Activated T-cell treated with anti-CD3 and anti-CD28 coated beads, Interleukin-2, amount 50 U/mL, for 48 hours (primary cell): ENCODE measurements at regions not wholly inside any gene's neighbourhood (a gene's known extent, or its start where the extent isn't known, plus 50 kb on each side); places are given as distances from the start of the nearest gene placed in this dataset.
"Not testable (repeated sequence)": the region's sequence is repeated elsewhere in the genome, so short reads cannot be mapped to it uniquely, and the experiment has no call there.

Source experiments
- DNase-seq, 2 experiments: peaks; one replicate each; pipeline ENCODE4 v3.0.0-alpha.2; 2020

DNA sequence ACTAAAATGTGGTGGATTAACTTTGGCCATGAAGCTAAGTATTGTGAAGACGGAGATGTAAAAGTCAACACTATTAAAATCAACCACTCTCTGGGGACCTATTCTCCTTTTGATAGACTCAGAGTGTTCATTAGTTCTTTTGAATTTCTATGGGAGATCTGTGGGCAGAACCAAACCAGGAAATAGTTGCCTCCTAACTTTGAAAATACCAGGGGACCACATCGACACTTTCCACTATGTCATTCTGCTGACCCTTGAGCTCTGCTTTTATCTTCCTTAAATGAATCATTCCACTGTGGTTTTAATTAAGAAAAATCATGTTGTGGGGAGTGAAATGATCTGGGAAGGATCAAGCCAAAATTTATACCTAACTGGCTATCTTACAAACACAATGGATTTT lies 960.5 kb downstream of the GATA3 start:
- DNase-seq = no peak

DNA sequence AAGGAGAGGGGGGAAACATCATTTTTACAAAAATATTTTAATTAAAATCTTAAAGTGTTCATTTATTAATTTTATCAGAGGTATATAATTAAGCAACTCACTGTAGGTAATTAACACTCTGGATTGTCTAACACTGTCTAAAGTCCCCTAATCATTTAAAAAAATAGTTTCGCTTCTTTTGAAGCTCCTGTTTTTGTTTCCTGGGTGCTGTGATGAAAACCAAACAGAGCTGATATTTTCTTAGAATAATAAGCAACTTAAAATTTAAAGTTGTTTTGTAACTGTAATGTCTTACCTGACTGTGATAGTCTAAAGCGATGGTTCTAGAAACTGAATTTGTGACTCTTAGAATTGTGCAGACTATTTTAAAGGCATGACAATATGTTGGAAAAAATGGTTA lies 961.0 kb downstream of the GATA3 start:
- DNase-seq = no peak

DNA sequence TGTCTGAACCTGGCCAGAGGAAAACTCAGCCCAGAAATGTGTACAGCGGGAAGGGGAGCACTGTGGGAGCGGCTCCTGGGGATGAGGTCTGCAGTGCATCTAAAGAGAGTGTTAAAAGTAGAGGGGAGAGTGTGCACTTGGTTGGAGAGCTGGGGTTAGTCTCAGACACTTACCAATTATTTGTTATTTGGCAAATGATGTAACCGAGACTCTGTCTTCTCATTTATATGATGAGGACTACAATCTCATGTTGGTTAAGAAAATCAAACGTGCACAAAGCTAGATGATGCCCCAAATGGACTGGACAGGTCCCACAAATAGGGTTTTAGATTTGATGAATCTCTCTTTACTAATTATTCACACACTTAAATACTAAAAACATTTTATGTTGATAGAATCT lies 962.4 kb downstream of the GATA3 start:
- no peak for DNase-seq

DNA sequence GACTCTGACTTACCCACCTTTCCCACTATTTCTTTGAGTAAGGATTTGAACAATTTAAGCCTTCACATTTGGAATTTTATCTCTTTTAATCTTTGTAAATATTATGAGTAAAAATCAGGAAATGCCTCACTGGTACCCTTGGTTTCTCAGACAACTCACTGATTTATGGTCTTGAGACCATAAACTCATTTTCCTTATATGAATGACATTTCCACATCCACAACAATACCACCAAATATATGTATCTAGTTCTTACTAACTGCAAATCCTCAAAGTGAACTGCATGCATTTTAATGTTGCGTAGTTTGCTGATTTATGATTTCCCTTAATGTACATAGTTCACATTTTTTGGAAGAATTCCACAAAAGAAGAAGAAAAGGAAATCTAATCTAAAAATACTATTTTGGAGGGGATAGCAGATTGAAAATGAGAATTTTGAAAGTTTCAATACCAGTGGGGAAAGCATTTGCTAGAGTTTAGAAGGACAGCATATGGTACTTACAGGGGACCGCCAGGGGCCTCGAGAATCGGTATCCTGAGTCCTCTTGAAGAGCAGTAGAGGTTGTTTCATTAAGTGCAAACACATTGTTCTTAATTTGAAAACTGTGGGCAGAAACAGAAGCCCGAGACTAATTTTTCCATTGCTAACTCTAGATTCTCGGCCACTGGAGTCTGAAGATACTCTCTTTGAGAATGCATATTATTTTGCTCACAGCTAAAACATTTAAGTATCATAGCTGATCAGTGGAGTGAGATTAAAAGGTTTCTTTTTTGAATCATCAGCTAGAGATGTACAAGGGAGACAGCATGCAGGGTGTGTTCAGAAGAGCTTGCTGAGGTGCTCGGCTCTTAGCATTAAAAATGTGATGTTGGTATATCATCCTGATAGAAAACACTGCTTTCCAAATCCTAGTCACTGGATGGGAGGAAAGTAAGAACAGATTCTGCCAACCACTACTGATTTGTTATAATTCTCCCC lies 964.0 kb downstream of the GATA3 start:
- no peak for DNase-seq

DNA sequence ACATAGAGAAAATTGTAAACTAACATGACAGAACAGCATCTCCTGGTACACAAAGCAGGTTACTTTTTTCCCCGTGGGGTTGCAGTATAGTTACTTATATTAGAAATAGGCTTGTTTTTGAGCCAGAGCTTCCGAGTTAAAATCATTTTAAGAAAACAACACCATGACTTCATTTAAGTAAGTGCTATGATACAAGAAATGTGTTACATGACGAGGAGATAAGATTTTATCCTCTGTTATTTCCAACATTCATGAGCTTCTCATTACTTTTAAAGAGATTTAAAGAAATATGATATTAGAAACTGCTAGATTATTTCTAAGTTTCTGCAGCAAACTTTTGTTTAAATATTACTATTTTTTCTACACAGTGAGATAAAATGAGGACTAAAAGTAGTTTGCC lies 968.7 kb downstream of the GATA3 start:
- no peak for DNase-seq

DNA sequence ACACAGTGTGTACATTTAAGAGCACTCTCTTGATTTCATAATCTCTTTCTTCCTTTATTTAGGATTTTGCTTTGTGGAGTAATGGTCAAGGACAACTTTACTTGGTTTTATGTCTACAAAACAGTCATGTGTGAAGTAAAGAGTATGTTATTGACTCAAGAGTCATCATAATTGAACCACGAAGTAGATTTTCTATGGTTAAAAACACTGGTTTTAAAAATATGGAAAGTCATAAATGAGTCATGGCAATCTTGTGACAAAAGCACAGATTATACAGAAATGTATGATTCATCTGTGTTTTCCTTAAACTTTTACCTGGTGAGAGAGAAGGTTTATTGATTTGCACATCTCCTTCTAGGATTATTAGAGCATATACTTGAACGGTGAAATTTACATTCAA lies 969.7 kb downstream of the GATA3 start:
- DNase-seq = no peak

DNA sequence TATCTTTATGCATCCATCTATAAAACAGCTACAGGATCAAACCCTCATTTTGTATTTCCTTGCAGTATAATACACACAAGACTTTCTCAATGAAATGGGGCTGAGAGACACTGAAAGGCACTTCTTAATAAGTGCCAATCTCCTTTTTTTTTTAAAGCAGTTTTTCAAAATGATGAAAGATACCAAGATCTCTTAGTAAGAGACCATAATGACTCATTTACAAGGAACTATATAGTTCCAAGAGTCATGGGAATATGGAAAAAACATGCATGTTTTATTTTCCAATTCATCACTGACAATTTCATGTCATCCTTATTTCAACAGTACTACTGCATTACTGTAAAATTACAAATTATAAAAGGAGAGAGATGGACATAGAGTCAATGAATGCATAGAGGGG lies 973.7 kb downstream of the GATA3 start:
- no peak for DNase-seq

DNA sequence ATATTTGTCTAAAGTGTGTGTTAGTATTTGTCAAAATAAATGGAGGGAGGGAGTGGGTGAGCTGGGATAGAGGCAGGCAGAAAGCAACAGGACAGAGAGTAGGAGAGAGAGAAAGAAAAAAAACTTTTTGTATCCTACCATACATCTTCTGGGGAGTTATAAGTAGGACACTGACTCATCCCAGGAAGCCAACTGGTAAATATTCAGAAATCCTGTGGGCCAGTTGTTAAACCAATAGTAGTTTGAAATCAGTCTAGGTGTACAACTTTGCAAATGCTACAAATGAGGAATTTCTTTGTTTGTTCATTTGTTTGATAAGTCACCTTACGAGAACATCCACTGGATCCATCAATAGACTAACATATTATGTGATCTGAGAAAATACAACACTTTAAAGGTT lies 980.9 kb downstream of the GATA3 start:
- no peak for DNase-seq

DNA sequence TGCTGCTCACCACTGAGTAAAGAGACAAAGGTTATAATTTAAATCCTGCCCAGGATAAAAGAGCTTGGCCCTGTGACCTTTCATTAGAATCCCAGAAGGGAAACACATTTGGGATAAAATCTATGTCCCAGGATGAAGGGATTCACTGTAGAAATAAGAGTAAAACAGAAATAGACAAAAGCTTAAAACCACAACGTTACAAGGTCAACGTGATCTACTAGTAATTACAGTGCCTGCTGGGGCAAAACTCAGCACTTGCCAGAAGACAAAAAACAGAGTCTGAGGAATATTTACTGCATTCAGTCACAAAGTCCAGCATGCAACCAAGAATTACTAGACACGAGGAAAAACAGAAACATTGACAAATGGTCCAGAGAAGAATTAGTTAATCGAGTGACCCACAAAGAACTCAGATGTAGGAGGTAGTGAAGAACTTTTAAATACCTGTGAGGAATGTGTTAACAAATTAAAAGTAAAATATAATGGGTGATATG lies 982.3 kb downstream of the GATA3 start:
- DNase-seq = no peak

DNA sequence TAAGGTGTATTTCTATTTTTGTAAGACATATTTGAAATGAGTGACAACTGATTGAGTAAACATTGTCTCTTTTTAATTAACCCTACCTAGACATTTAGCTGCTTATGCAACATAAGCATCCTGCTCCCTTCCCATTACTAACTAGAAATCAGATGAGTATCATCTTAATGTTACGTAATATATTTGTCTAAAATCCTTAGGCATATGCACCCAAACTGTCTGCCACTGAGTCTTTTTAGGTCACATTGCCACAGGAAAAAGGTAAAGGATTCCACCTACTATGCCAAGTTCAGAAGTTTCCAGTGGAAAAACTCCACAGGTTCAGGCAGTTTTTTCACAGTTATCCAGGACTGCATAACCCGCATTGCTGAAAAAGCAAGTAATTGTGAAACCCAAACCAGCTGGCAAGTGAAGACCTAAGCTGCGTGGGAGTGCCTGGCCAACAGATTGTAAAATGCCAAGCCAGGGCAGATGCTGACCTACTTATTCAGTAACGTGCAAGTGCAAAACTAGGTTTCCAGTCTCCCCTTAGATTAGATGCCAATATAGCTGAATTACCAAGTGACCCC lies 983.7 kb downstream of the GATA3 start:
- DNase-seq = no peak

DNA sequence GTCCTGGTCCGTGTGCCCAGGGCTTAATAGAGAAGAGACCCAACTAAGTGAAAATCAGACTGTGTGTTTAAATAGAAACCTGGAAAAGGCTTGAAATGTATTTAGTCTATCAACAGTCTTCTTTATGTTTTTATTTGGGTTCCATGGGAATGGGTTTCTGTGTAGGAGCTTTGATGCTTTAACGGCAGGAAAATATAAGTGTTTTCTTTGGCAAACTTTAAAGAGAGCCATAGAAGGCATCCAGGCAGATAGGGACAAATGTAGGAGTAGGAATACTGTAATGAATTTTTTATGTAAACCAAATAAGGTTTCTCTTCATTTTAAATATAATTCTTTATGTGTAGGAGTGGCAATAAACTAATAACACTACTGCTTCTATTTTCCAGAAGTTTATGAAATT lies 989.0 kb downstream of the GATA3 start:
- DNase-seq = no peak

DNA sequence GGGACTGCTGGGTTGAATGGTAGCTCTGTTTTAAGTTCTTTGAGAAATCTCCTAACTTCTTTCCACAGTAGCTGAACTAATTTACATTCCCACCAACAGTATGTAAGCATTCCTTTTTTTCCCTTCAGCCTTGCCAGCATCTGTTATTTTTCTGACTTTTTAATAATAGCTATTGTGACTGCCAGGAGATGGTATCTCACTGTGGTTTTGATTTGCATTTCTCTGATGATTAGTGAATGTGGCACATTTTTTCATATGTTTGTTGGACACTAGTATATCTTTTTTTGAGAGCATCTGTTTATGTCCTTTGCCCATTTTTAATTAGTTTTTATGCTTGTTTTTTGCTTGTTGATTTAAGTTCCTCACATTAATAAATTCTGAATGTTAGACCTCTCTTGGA lies 990.8 kb downstream of the GATA3 start:
- DNase-seq = no peak

DNA sequence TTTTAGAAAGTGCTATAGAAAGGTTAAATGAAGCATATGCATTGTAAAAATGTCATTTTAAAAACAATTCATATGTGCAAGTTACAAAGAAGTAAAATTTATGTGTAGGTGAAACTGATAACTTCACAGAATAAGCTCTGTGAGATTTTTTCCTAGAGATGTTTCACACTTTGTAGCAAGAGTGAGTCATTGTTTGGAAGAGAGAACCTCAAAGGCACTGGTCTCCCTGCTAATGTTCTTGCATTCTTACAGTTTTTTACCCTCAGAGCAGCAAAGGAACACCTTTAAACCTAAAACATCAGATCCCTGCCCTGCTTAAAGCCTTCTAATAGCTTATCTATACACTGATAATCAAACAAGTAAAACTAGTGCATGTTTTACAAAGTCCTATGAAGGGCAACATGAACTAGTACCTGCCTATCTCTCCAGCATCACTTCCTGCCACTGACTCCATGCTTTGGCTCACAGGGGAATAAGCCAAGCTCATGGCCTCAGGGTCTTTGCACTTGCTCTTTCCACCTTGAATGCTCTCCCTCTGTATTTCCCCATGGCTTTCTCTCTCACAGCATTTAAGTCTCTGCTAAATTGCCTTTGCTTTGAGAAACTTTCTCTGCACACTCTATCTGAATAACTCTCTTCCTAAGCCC lies 997.0 kb downstream of the GATA3 start:
- DNase-seq = no peak

DNA sequence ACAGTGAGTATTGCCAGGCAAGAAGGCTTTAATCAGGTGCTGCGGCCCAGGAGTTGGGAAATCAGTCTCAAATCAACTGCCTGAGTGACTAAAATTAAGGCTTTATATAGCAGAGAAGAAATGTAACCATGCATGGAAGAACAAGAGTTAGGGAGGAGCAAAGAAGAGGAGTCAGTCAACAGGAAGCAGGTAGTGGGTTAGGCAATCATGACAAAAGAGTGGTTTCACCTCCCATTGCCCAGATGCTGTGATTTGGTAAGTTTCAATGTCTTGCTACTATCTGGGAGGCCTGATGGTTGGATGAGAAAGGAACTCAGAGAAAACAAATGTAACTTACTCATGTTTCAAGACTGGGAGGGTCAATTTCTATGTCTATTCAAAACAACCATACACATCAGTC lies 998.3 kb downstream of the GATA3 start:
- DNase-seq = no peak

DNA sequence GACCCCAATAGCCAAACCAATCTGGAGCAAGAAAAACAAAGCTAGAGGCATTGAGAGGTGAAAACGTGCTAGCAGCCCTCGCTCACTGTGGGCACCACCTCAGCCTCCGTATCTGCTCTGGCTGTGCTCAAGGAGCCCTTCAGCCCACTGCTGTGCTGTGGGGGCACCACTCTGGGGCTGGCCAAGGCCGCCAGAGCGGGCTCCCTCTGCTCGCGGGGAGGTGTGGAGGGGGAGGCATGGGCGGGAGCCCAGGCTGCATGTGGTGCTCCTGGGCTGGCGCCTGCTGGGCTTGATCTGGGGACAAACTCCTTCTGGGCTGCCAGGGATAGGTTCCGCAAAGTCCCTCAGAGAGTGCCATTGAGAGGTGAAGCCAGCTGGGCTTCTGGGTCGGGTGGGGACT lies 1002.0 kb downstream of the GATA3 start:
- DNase-seq = no peak

DNA sequence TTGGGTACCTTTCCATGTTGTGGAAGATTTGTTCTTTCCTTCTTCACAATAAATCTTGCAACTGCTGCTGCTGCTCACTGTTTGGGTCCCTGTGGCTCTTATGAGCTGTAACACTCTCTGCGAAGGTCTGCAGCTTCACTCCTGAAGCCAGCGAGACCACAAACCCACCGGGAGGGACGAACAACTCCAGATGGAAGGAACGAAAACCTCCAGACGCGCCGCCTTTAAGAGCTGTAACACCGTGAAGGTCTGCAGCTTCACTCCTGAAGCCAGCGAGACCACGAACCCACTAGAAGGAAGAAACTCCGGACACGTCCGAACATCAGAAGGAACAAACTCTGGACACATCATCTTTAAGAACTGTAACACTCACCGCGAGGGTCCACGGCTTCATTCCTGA lies 1002.8 kb downstream of the GATA3 start:
- DNase-seq = not testable (repeated sequence)

DNA sequence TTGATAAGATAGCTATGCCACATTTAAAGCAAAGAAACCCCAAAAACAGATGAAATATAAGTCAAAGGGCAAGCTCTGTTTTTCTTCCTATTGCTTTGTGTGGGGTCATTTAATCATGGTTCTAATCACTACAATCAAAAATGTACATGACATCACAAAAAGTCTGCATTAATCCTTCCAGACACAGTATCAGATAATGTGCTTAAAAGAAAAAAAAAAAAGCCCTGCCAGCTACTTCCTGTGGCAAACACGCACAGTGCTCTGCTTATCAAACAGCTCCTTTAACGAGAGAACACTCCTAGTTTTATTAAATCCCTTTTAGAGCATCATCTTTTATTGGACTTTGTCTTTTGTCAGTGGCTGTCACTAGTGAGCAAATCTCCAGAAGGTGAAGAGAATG lies 1005.8 kb downstream of the GATA3 start:
- no peak for DNase-seq

DNA sequence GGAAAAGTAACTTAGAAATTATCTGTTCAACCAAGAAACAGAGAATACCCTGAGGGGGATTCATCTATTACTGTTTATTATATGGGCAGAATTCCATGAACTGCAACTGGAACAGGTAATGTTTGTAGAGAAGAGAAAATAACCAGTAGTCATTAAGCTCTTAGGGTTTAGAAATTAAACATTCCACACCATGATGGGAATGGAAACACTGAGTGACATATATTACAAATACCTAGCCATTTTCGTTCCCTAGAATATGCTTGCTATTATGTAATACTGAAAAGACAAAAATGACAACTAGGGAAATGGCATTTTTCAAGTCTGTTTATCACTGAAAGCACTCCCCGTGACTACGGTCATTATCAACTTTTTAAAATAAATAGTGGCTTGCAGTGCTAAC lies 1007.4 kb downstream of the GATA3 start:
- DNase-seq = no peak

DNA sequence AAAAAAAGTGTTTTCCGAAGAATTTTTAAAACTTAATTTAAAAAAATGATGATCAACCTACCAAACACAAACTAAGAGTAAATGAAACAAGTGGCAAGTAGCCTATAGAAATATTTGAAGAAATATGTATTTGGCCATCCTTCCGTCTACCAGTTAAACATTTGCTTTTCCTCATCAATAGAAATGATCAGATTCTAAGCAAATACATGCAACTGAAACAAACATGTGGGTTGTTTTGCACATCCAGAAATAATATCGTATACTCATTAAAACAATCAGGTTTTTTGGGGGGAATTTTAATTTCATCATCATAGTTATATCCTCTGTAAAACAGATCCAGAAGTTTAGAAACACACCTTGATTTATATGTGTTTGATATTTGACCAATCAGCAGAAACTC lies 1011.7 kb downstream of the GATA3 start:
- no peak for DNase-seq

DNA sequence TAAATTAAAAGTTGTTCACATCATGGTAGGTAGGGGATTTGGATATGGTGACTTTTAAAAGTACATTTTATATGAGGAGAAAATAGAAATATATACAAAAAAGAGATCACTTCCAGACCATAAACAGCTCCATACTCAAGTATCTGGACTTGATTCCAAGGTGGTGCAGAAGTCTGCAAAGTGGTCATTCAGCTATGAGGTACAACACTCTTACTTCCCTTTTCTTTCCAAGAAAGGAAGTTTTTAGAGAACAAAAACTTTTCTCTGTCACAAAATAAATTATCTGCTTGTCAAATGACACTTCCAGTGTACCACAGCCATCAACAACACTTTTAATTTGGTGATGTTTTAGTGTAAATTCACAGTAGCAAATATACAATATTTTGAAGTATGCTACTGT lies 1013.5 kb downstream of the GATA3 start:
- no peak for DNase-seq

DNA sequence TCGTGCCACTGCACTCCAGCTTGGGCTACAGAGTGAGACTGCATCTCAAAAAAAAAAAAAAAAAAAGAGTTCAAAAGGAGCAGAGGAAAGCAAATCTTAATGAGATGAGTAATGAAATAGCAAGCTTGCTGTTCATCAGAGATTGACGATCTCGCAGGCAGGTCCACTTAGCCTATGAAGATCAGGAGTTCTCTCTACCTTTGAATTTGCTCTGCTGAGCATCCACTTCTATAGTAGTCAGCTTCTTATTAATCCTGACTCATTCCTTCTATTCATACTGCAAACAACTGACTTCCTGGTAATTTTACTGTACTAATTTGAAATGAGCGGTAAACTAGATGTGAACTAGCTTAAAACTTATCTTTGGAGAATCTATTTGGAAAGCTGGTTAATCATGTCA lies 1014.6 kb downstream of the GATA3 start:
- DNase-seq = no peak

DNA sequence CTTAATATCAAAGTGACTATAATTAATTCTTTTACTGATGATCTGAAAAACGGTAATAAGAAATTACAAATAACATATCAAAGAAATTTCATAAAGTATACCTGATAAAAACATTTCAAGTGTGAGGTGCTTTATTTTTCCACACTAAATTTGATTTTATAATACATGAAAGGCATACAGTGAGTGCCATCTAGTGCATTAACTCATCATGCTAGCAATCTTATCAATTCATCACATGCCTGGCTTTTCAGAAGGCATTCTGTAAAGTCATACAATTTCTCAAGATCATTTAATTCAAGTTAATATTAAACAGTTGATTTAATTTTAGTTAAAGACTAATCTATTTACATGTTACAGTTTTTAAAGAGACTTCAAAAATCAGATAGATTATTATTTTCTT lies 1020.9 kb downstream of the GATA3 start:
- DNase-seq = no peak

DNA sequence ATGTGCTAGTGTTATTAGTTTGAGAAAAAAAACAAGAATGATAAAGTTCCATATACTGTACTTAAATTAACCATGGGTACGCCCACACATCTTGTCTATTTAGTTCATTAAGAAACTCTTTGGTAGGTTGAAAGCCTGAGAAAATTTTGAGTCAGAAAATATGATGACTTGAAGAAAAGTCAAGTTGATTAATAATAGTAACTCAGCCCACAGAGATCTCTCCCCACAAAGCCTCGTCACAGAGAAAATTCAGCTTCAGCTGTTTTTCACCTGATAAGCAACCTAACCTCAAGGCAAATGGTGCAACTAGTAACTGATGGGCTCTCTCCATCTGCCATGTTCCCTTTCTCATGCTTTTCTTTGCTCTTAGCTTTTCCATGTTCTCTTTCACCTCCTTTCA lies 1021.6 kb downstream of the GATA3 start:
- DNase-seq = no peak

DNA sequence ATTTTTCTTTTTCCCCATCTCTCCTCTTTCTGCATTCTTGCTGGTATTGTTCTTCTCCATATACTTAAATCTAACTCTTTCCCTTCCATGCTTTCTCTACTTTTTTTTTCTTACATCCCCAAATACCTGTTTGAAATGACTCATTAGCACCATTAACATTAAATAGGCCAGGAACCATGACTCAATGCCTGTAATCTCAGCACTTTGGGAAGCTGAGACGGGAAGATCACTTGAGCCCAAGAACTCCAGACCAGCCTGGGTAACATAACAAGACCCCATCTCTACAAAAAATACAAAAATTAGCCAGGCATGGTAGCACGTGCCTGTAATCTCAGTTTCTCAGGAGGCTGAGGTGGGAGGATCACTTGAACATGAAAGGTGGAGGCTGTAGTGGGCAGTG lies 1026.8 kb downstream of the GATA3 start:
- no peak for DNase-seq
